GM12878 (cell line): ENCODE measurements at regions not wholly inside any gene's neighbourhood (a gene's known extent, or its start where the extent isn't known, plus 50 kb on each side); places are given as distances from the start of the nearest gene placed in this dataset.

ENCODE experiments used
- ATAC-seq: fragments of 200-7000 bp; cut with Tn5 transposase; 3 replicates; pipeline ENCODE4 v1.9.1; 2020; ENCODE audit warnings: mild to moderate bottlenecking, moderate library complexity
- BruUV-seq: library from RNA; stranded (reverse); fragments of 400-500 nt; replicated peaks from 2 replicates; lab custom pipeline; 2021; lab: Mats Ljungman, UMichigan
- CTCF ChIA-PET: fragments of 300-600 bp; sonication (Branson Sonifier 250); formaldehyde crosslinking; extraction: SDS; loops from one replicate; lab custom pipeline; 2021; ENCODE audit warnings: inconsistent platforms; lab: Yijun Ruan, JAX
- POLR2A ChIA-PET: fragments of 350-600 bp; formaldehyde crosslinking; extraction: SDS; loops from one replicate; lab custom pipeline; 2021; ENCODE audit warnings: inconsistent platforms; lab: Charles Lee
- RAD21 ChIA-PET: fragments of 300-600 bp; sonication (Branson Sonifier 250); formaldehyde crosslinking; loops from one replicate; lab custom pipeline; 2023; ENCODE audit warnings: antibody characterized with exemption; ENCODE audit not compliant: unreplicated experiment; lab: Charles Lee
- SMC1A ChIA-PET: fragments of 300-600 bp; sonication (Branson Sonifier 250); formaldehyde crosslinking; loops from one replicate; lab custom pipeline; 2023; ENCODE audit not compliant: unreplicated experiment, uncharacterized antibody; lab: Charles Lee
- DNase-seq: peaks from one replicate; pipeline ENCODE4 v3.0.0-alpha.2; 2011; ENCODE audit warnings: low read depth, low spot score
- FAIRE-seq: peaks from 3 replicates; lab custom pipeline; 2011; peaks lifted over from hg19 to GRCh38; lab: Jason Lieb, UNC
- H2AFZ ChIP-seq: 2 replicates; pipeline ENCODE4 v1.6.0; 2011; ENCODE audit warnings: low read depth, low read length, control low read depth; ENCODE audit not compliant: control insufficient read depth
- H3K27ac ChIP-seq: 2 replicates; pipeline ENCODE4 v1.5.1; 2011; ENCODE audit warnings: control low read depth; ENCODE audit not compliant: control insufficient read depth, insufficient read depth
- H3K27me3 ChIP-seq, 2 experiments: replicated peaks in 1 of 2; 2 replicates each; pipeline versions ENCODE4 v1.6.0 to v1.6.1; 2011; ENCODE audit warnings: low read length in 1 of 2; ENCODE audit not compliant: control insufficient read depth in 2 of 2, insufficient read depth in 2 of 2
- H3K36me3 ChIP-seq, 2 experiments: 2 replicates each; pipeline ENCODE4 v1.5.1; 2011; ENCODE audit warnings: low read length in 1 of 2; ENCODE audit not compliant: control insufficient read depth in 2 of 2, insufficient read depth in 2 of 2
- H3K4me1 ChIP-seq: 2 replicates; pipeline ENCODE4 v1.6.1; 2011; ENCODE audit warnings: mild to moderate bottlenecking, low read length, moderate library complexity, mixed read lengths; ENCODE audit not compliant: control insufficient read depth, insufficient read depth
- H3K4me2 ChIP-seq: 2 replicates; pipeline ENCODE4 v1.6.0; 2011; ENCODE audit warnings: control low read depth; ENCODE audit not compliant: control insufficient read depth, insufficient read depth
- H3K4me3 ChIP-seq: fragments of 200-600 bp; sonication (generic); 2 replicates; pipeline ENCODE4 v1.5.1; 2016
- H3K79me2 ChIP-seq: 2 replicates; pipeline ENCODE4 v1.6.0; 2011; ENCODE audit warnings: low read length; ENCODE audit not compliant: control insufficient read depth, insufficient read depth
- H3K9ac ChIP-seq: 2 replicates; pipeline ENCODE4 v1.8.0; 2011; ENCODE audit warnings: low read length, control low read depth, mixed read lengths; ENCODE audit not compliant: control insufficient read depth, insufficient read depth
- H3K9me3 ChIP-seq: replicated peaks from 3 replicates; pipeline ENCODE4 v1.5.1; 2011; ENCODE audit warnings: mild to moderate bottlenecking, low read length; ENCODE audit not compliant: control insufficient read depth, insufficient read depth
- H4K20me1 ChIP-seq: 2 replicates; pipeline ENCODE4 v1.6.0; 2011; ENCODE audit not compliant: control insufficient read depth, insufficient read depth
- ASH2L ChIP-seq: fragments of 300-600, 200-600 bp; sonication (generic); IDR thresholded peaks from 2 replicates; pipeline ENCODE4 v1.6.1; 2017; ENCODE audit warnings: low read depth, mild to moderate bottlenecking, borderline replicate concordance
- BHLHE40 ChIP-seq, 2 experiments: fragments of 450-650 bp in 1 of 2; IDR thresholded peaks; 2 replicates each; pipeline ENCODE4 v1.6.1; 2011 to 2017; ENCODE audit warnings: low read depth in 2 of 2, borderline replicate concordance in 1 of 2, improper control_type of control experiment in 1 of 2, low read length in 1 of 2, mild to moderate bottlenecking in 1 of 2
- BMI1 ChIP-seq: fragments of 450-650 bp; IDR thresholded peaks from 2 replicates; pipeline ENCODE4 v1.6.1; 2016; ENCODE audit warnings: mild to moderate bottlenecking, moderate library complexity, borderline replicate concordance
- CREM ChIP-seq: IDR thresholded peaks from 2 replicates; pipeline ENCODE4 v1.6.1; 2014; ENCODE audit warnings: antibody characterized with exemption, low read depth
- IRF4 ChIP-seq: IDR thresholded peaks from 2 replicates; pipeline ENCODE4 v1.6.1; 2011; ENCODE audit warnings: low read depth, low read length
- MTA3 ChIP-seq: IDR thresholded peaks from 2 replicates; pipeline ENCODE4 v1.6.1; 2012; ENCODE audit warnings: low read length, inconsistent platforms, borderline replicate concordance
- PRDM15 ChIP-seq: fragments of 450-650 bp; formaldehyde crosslinking; IDR thresholded peaks from 2 replicates; pipeline ENCODE4 v1.4.0; 2020; ENCODE audit warnings: mild to moderate bottlenecking, moderate library complexity
- RAD51 ChIP-seq: fragments of 450-650 bp; IDR thresholded peaks from 2 replicates; pipeline ENCODE4 v1.6.1; 2016; ENCODE audit warnings: moderate library complexity, mild to moderate bottlenecking, inconsistent platforms
- RUNX3 ChIP-seq: IDR thresholded peaks from 2 replicates; pipeline ENCODE4 v1.6.1; 2012; ENCODE audit warnings: low read length, inconsistent platforms
- SMC3 ChIP-seq: IDR thresholded peaks from 2 replicates; pipeline ENCODE4 v1.6.1; 2011; ENCODE audit warnings: low read length, improper control_type of control experiment, borderline replicate concordance
- SUPT20H ChIP-seq: IDR thresholded peaks from 2 replicates; pipeline ENCODE4 v1.6.1; 2011; ENCODE audit warnings: low read depth, mild to moderate bottlenecking, low read length, moderate library complexity, borderline replicate concordance; ENCODE audit not compliant: control insufficient read depth
- ZBTB33 ChIP-seq: fragments of 450-650 bp; IDR thresholded peaks from 2 replicates; pipeline ENCODE4 v1.6.1; 2017; ENCODE audit warnings: mild to moderate bottlenecking
- WGBS: methylation state at CpG from one replicate; pipeline ENCODE4 v1.1.6; 2016; ENCODE audit warnings: low lambda C conversion rate; ENCODE audit not compliant: insufficient replicate concordance, insufficient coverage; ENCODE audit errors: missing lambda C conversion rate; 5-methylcytosine and 5-hydroxymethylcytosine counted together
- in situ Hi-C: fragments of 300-500 bp; cut with MboI; formaldehyde crosslinking; loops from 9 replicates; pipeline ENCODE4 v1.14.3; 2018; ENCODE audit warnings: mixed read lengths
- intact Hi-C: fragments of 100-400 bp; cut with micrococcal nuclease; formaldehyde crosslinking; loops from one replicate; pipeline ENCODE4 v1.14.2; 2022; ENCODE audit not compliant: unreplicated experiment

- RAD21 ChIA-PET = no interaction called here
- Histone ChIP-seq H4K20me1 (no peaks in the 10 kb centered on the region), H3K27ac (no peak overlapping the region), H3K27me3 (no peaks in the 10 kb centered on the region; a peak in 1 of 4 replicates), H3K4me2 (no peak overlapping the region), H3K9ac (no peak overlapping the region), H3K36me3 (no peaks in the 10 kb centered on the region), H3K4me1 (no peaks in the 10 kb centered on the region), H3K4me3 (no peak overlapping the region), H3K79me2 (no peaks in the 10 kb centered on the region), H2AFZ (no peak overlapping the region), H3K9me3 (no peaks in the 10 kb centered on the region; the same call in 2 of the 3 replicates)
- 60% methylated on average over 9 of the region's 9 CpGs for WGBS
- SMC1A ChIA-PET = no interaction called here
- CTCF ChIA-PET = no interaction called here
- in situ Hi-C loops = no loop called here
- DNase-seq (no peak), ATAC-seq (no peak), FAIRE-seq (no peak)
- BruUV-seq = no TSS peak
- POLR2A ChIA-PET = no interaction called here
- TF ChIP-seq SMC3 (no peak), RUNX3 (no peak)
- intact Hi-C loops = no loop called here
Measured at GRCh38 chr13:30079501-30079900, 227.8 kb downstream of the KATNAL1 start.

GRCh38 chr13:30078059-30078458, 227.6 kb upstream of the UBL3 start:
- Histone ChIP-seq H3K4me1 (no peaks in the 10 kb centered on the region), H2AFZ (no peak overlapping the region), H3K79me2 (no peaks in the 10 kb centered on the region), H3K4me2 (no peak overlapping the region), H3K9me3 (no peaks in the 10 kb centered on the region; the same call in 2 of the 3 replicates), H3K9ac (no peak overlapping the region), H3K36me3 (no peaks in the 10 kb centered on the region), H3K27me3 (no peaks in the 10 kb centered on the region; a peak in 1 of 4 replicates), H3K27ac (no peak overlapping the region), H3K4me3 (no peak overlapping the region), H4K20me1 (no peaks in the 10 kb centered on the region)
- no peak for FAIRE-seq
- ChIA-PET SMC1A (interaction anchor here (1.1 kb wide), 1 partner anchor 32 kb away, joined by 3 read pairs; no protein-coding TSS in a partner anchor), RAD21 (no interaction called here), POLR2A (no interaction called here), CTCF (interaction anchor here (1.2 kb wide), 1 partner anchor 22 kb away, joined by 4 read pairs; no protein-coding TSS in a partner anchor)
- BruUV-seq = no TSS peak
- in situ Hi-C loops = no loop called here
- intact Hi-C loops = no loop called here
- DNase-seq = no peak
- peak; percentile 50 for ATAC-seq
- WGBS = 33% methylated on average over 10 of the region's 10 CpGs
- no peak for TF ChIP-seq PRDM15 (CRISPR knock-in tag)
- TF ChIP-seq IRF4 = no peak
- TF ChIP-seq CREM = no peak
- peak; percentile 80 for TF ChIP-seq BMI1
- peak; percentile 21 to 63; a peak in 2 of 4 replicates for TF ChIP-seq BHLHE40 (IDR thresholded peaks at IDR 0.05; ENCODE audit: borderline replicate concordance in 1 of 2, low read depth in 2 of 2, low read length in 1 of 2)
- TF ChIP-seq MTA3 = no peak
- TF ChIP-seq SUPT20H = no peak
- TF ChIP-seq ZBTB33 = no peak
- no peak for TF ChIP-seq ASH2L
- peak; percentile 28; the same call in 1 of the 2 replicates for TF ChIP-seq RAD51
